MCF 10A (cell line): ENCODE measurements at regions not wholly inside any gene's neighbourhood (a gene's known extent, or its start where the extent isn't known, plus 50 kb on each side); places are given as distances from the start of the nearest gene placed in this dataset.

Source experiments
- BruUV-seq: library from RNA; stranded (reverse); fragments of 400-500 nt; replicated peaks from 2 replicates; lab custom pipeline; 2021; lab: Mats Ljungman, UMichigan
- CTCF ChIA-PET: fragments of 300-600 bp; sonication (Branson Sonifier 250); formaldehyde crosslinking; extraction: SDS; loops from one replicate; lab custom pipeline; 2021; ENCODE audit warnings: antibody characterized with exemption, inconsistent platforms; lab: Yijun Ruan, JAX
- POLR2A ChIA-PET: fragments of 300-600, 350-650 bp; sonication (Branson Sonifier 250); formaldehyde crosslinking; extraction: SDS; loops from one replicate; lab custom pipeline; 2020; ENCODE audit warnings: antibody characterized with exemption, inconsistent platforms; lab: Yijun Ruan, JAX
- DNase-seq: peaks from one replicate; pipeline ENCODE4 v3.0.0-alpha.2; 2018; ENCODE audit not compliant: unreplicated experiment
- H3K27ac Mint-ChIP-seq: one replicate; pipeline ENCODE4 v1.8.0; 2022; ENCODE audit warnings: mild to moderate bottlenecking, low read depth, mixed read lengths; ENCODE audit not compliant: unreplicated experiment
- H3K27me3 Mint-ChIP-seq: one replicate; pipeline ENCODE4 v1.8.0; 2022; ENCODE audit warnings: mixed read lengths; ENCODE audit not compliant: insufficient read depth, unreplicated experiment
- H3K36me3 Mint-ChIP-seq: one replicate; pipeline ENCODE4 v1.8.0; 2022; ENCODE audit warnings: mild to moderate bottlenecking, moderate library complexity, mixed read lengths; ENCODE audit not compliant: insufficient read depth, unreplicated experiment
- H3K4me1 Mint-ChIP-seq: one replicate; pipeline ENCODE4 v1.8.0; 2022; ENCODE audit warnings: mixed read lengths; ENCODE audit not compliant: insufficient read depth, unreplicated experiment
- H3K4me3 Mint-ChIP-seq: one replicate; pipeline ENCODE4 v1.8.0; 2022; ENCODE audit warnings: mild to moderate bottlenecking, moderate library complexity, mixed read lengths; ENCODE audit not compliant: unreplicated experiment
- H3K9me3 Mint-ChIP-seq: one replicate; pipeline ENCODE4 v1.8.0; 2022; ENCODE audit warnings: mixed read lengths; ENCODE audit not compliant: unreplicated experiment
- intact Hi-C: fragments of 100-400 bp; cut with micrococcal nuclease; formaldehyde crosslinking; loops from 2 replicates; pipeline ENCODE4 v1.14.1; 2022
- TF ChIP-seq, protein P1 (sequence below): fragments of 200-600 bp; IDR thresholded peaks from one replicate; pipeline ENCODE4 v1.8.0; 2022; ENCODE audit warnings: antibody characterized with exemption, mild to moderate bottlenecking; ENCODE audit not compliant: unreplicated experiment

DNA sequence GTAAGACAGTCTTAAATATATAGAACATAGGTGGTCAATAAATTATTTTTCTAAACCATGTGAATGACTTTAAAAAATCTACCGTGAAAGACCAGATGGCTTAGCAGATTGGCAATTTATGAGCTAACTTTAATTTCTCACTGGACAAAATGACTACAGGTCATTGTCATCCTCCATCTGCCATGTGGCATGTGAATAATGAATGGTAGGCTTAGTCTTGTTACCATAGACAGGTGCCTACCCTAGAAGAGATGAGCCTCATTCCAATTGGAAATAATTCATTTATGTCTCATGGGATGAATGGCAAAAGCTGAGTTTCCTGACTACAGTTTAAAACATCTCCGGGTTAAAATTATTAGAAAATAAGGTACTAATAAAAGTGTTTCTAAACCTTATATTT is 1043.3 kb downstream of the FAT4 start:
- TF ChIP-seq, protein P1, sequence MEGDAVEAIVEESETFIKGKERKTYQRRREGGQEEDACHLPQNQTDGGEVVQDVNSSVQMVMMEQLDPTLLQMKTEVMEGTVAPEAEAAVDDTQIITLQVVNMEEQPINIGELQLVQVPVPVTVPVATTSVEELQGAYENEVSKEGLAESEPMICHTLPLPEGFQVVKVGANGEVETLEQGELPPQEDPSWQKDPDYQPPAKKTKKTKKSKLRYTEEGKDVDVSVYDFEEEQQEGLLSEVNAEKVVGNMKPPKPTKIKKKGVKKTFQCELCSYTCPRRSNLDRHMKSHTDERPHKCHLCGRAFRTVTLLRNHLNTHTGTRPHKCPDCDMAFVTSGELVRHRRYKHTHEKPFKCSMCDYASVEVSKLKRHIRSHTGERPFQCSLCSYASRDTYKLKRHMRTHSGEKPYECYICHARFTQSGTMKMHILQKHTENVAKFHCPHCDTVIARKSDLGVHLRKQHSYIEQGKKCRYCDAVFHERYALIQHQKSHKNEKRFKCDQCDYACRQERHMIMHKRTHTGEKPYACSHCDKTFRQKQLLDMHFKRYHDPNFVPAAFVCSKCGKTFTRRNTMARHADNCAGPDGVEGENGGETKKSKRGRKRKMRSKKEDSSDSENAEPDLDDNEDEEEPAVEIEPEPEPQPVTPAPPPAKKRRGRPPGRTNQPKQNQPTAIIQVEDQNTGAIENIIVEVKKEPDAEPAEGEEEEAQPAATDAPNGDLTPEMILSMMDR, result no peak
- CTCF ChIA-PET, result interaction anchor here (0.6 kb wide), 2 partner anchors 134 to 1125 kb away, joined by 3 read pairs; no protein-coding TSS in a partner anchor
- Mint-ChIP-seq H3K27ac (no peak overlapping the region), H3K27me3 (no peaks in the 10 kb centered on the region), H3K4me3 (no peak overlapping the region), H3K36me3 (no peaks in the 10 kb centered on the region), H3K4me1 (peaks cover 8% of the 10 kb centered on the region), H3K9me3 (no peaks in the 10 kb centered on the region)
- no peak for DNase-seq
- intact Hi-C loops, result no loop called here
- BruUV-seq, result no TSS peak
- POLR2A ChIA-PET, result no interaction called here

DNA sequence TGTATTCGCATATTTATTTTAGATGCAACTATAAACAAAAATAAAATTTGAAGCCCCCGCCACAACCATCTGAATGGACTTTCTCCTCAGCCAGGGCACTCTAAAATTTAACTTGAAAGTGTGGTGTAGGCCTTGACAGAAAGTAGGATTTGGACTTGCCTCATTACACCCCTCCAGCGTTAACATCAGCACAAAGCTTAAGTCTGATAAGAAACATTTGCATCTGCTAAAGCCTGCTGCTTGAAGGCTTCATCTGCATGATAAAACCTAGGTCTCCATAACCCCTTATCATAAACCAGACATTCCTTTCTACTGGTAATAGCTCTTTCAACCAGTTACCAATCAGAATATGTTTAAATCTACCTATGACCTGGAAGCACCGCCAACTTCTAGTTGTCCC is 1046.5 kb downstream of the FAT4 start:
- Mint-ChIP-seq H3K27ac (no peak overlapping the region), H3K9me3 (peaks cover 6% of the 10 kb centered on the region), H3K4me1 (peaks cover 7% of the 10 kb centered on the region), H3K27me3 (no peaks in the 10 kb centered on the region), H3K36me3 (no peaks in the 10 kb centered on the region), H3K4me3 (no peak overlapping the region)
- no TSS peak for BruUV-seq
- DNase-seq, result no peak
- CTCF ChIA-PET, result no interaction called here
- POLR2A ChIA-PET, result no interaction called here
- TF ChIP-seq, protein P1, result no peak
- intact Hi-C loops, result no loop called here

DNA sequence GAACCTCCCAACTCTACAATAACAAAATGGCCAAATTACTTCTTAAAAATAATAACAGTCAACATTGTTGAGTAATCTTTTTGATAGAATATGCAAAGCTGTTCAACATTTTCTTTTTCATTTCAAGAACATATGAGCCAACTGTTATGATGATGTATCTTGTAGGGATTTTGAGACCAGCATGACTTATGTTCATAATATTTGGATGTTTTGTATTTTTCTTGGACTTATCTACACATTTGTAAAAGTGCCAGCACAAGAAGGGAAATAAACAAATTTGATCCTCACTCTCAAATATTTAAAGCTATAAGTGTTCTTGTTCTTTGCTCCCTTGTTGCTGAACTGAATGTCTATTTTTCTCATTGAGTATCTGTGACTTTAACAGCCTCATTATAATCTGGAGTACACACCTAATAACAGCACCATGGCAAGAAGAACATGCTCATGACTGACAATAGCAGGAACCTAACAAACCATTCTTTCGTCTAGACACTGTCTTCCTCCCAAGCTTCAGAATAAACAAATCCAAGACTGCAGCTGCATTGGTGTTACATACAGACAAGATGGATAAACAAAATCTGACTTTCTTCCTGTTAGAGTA is 1049.7 kb downstream of the FAT4 start:
- Mint-ChIP-seq H3K4me1 (peaks cover 7% of the 10 kb centered on the region), H3K4me3 (no peak overlapping the region), H3K27ac (no peak overlapping the region), H3K36me3 (no peaks in the 10 kb centered on the region), H3K9me3 (peaks cover 6% of the 10 kb centered on the region), H3K27me3 (no peaks in the 10 kb centered on the region)
- intact Hi-C loops, result no loop called here
- ChIA-PET CTCF (no interaction called here), POLR2A (no interaction called here)
- peak; percentile 38 for DNase-seq
- BruUV-seq, result no TSS peak
- TF ChIP-seq, protein P1, result no peak

DNA sequence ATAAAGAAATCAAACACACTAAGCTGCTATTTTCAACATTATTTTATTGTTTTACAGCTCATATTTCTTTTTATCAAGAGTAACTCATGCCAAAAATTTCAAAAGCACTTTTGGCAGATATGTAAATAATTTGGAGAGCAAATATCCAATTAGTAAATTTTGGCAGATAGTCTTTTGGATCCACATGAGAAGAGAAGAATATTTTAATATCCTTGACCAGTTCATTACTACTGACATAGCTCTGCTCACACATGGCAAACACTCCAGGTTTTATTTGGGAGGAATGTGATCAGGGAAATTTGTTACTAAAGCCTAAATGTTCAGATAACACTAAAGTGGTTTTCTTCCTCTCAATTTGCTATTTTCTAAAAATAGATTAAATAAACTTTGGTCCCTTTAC is 1054.3 kb downstream of the FAT4 start:
- no peaks in the 10 kb centered on the region for H3K4me1 Mint-ChIP-seq
- no peak overlapping the region for H3K4me3 Mint-ChIP-seq
- peaks cover 7% of the 10 kb centered on the region for H3K9me3 Mint-ChIP-seq
- ChIA-PET CTCF (no interaction called here), POLR2A (no interaction called here)
- DNase-seq, result no peak
- TF ChIP-seq, protein P1, result no peak
- no peaks in the 10 kb centered on the region for H3K27me3 Mint-ChIP-seq
- no TSS peak for BruUV-seq
- intact Hi-C loops, result no loop called here
- no peak overlapping the region for H3K27ac Mint-ChIP-seq
- no peaks in the 10 kb centered on the region for H3K36me3 Mint-ChIP-seq
